ENCODE measurements at regions not wholly inside any gene's neighbourhood (a gene's known extent, or its start where the extent isn't known, plus 50 kb on each side); places are given as distances from the start of the nearest gene placed in this dataset.

DNA sequence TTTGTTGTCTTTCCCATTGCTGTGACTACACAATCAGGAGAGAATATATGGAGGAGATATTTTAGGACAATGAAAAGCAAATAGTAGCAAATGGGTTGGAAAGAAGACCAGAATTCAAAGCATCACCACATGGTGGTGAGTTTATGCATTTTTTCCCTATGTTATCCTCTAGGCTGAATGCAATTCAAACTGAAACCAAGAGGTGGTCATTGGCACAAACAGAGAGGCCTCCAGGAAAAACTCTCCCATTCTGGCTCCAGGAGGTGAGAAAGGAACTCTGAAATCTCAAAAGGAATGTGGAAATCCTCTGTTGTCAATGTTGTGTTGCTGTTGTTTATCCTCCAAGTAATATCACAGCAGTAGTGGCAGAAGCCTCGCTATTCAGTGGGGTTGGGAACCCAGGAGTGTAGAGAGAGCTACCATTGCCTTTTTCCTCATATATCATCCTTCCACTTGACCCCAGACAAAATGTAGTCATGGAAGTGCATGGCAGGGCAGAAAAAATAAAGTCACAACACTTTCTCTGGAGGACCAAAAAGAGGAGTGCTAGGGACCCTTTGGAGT lies 819.1 kb downstream of the GRID1 start:
- Histone ChIP-seq H3K9ac (ENCODE audit: low read length) (no peak overlapping the region), H3K27me3 (ENCODE audit: low read length) (no peaks in the 10 kb centered on the region), H3K4me3 (ENCODE audit: insufficient read depth, low read length, poor library complexity, severe bottlenecking) (no peak overlapping the region), H4K20me1 (ENCODE audit: low read depth, low read length) (no peaks in the 10 kb centered on the region), H3K9me3 (ENCODE audit: insufficient read depth, low read length) (no peaks in the 10 kb centered on the region), H3K9me2 (replicated peaks; ENCODE audit: insufficient read depth, low read length) (no peaks in the 10 kb centered on the region), H3F3A (ENCODE audit: insufficient read depth) (no peaks in the 10 kb centered on the region), H3K4me2 (ENCODE audit: low read depth, low read length, poor library complexity, severe bottlenecking) (no peak overlapping the region), H3K27ac (ENCODE audit: low read depth, low read length) (no peak overlapping the region), H3K79me2 (ENCODE audit: insufficient read depth, low read length) (no peaks in the 10 kb centered on the region), H2AFZ (ENCODE audit: low read depth, low read length, severe bottlenecking) (no peak overlapping the region), H3K36me3 (ENCODE audit: low read length) (no peaks in the 10 kb centered on the region)
- TF ChIP-seq EZH2phosphoT487 (conservative IDR thresholded peaks at IDR 0.05; ENCODE audit: low read length): no peak
- TF ChIP-seq, protein P1, sequence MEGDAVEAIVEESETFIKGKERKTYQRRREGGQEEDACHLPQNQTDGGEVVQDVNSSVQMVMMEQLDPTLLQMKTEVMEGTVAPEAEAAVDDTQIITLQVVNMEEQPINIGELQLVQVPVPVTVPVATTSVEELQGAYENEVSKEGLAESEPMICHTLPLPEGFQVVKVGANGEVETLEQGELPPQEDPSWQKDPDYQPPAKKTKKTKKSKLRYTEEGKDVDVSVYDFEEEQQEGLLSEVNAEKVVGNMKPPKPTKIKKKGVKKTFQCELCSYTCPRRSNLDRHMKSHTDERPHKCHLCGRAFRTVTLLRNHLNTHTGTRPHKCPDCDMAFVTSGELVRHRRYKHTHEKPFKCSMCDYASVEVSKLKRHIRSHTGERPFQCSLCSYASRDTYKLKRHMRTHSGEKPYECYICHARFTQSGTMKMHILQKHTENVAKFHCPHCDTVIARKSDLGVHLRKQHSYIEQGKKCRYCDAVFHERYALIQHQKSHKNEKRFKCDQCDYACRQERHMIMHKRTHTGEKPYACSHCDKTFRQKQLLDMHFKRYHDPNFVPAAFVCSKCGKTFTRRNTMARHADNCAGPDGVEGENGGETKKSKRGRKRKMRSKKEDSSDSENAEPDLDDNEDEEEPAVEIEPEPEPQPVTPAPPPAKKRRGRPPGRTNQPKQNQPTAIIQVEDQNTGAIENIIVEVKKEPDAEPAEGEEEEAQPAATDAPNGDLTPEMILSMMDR (IDR thresholded peaks at IDR 0.05; ENCODE audit: insufficient read depth, low read length, poor library complexity, severe bottlenecking): no peak

DNA sequence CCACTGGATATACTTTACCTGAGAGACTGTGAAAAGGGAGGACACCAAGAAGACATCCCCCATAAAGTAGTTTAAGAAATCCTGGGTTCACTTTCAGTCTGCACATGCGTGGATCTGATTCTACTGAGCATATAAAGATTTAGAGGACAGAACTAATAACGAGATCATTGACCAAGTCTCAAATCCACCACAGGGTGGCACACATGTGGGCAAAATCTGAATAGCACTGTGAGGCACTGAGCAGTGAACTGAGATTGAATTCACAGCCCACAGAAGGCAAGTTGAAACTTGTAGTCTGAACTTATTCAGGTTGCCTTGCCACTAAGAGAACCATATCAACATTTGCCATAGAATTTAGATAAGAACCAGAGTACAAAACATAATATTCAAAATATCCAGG lies 818.6 kb downstream of the GRID1 start:
- no peak overlapping the region for H2AFZ ChIP-seq (ENCODE audit: low read depth, low read length, severe bottlenecking)
- H3K9ac ChIP-seq (ENCODE audit: low read length): no peak overlapping the region
- H3K27ac ChIP-seq (ENCODE audit: low read depth, low read length): no peak overlapping the region
- no peaks in the 10 kb centered on the region for H3K27me3 ChIP-seq (ENCODE audit: low read length)
- no peaks in the 10 kb centered on the region for H3K79me2 ChIP-seq (ENCODE audit: insufficient read depth, low read length)
- no peak overlapping the region for H3K4me3 ChIP-seq (ENCODE audit: insufficient read depth, low read length, poor library complexity, severe bottlenecking)
- no peaks in the 10 kb centered on the region for H3K9me2 ChIP-seq (replicated peaks; ENCODE audit: insufficient read depth, low read length)
- no peaks in the 10 kb centered on the region for H3F3A ChIP-seq (ENCODE audit: insufficient read depth)
- no peaks in the 10 kb centered on the region for H3K36me3 ChIP-seq (ENCODE audit: low read length)
- H4K20me1 ChIP-seq (ENCODE audit: low read depth, low read length): no peaks in the 10 kb centered on the region
- TF ChIP-seq EZH2phosphoT487 (conservative IDR thresholded peaks at IDR 0.05; ENCODE audit: low read length): no peak
- TF ChIP-seq, protein P1 (IDR thresholded peaks at IDR 0.05; ENCODE audit: insufficient read depth, low read length, poor library complexity, severe bottlenecking): peak; percentile 32
- H3K9me3 ChIP-seq (ENCODE audit: insufficient read depth, low read length): no peaks in the 10 kb centered on the region
- H3K4me2 ChIP-seq (ENCODE audit: low read depth, low read length, poor library complexity, severe bottlenecking): no peak overlapping the region
